GM12801 (cell line): ENCODE measurements at regions not wholly inside any gene's neighbourhood (a gene's known extent, or its start where the extent isn't known, plus 50 kb on each side); places are given as distances from the start of the nearest gene placed in this dataset.

Source experiments
- CTCF ChIP-seq: IDR thresholded peaks from one replicate; pipeline ENCODE4 v1.5.1; 2011; ENCODE audit warnings: control low read depth; ENCODE audit not compliant: insufficient read length; ENCODE audit errors: extremely low read depth

GRCh38 chr6:153591159-153591558 lies 447.9 kb upstream of the OPRM1 start:
- no peak for TF ChIP-seq CTCF

GRCh38 chr6:153590411-153590810 lies 448.6 kb upstream of the OPRM1 start:
- no peak for TF ChIP-seq CTCF

- TF ChIP-seq CTCF, result no peak
Observed at GRCh38 chr6:153588330-153588729, 450.7 kb upstream of the OPRM1 start.

GRCh38 chr6:153583685-153584084 lies 452.6 kb upstream of the RGS17 start:
- TF ChIP-seq CTCF, result no peak

GRCh38 chr6:153580776-153581175 lies 449.7 kb upstream of the RGS17 start:
- no peak for TF ChIP-seq CTCF

- no peak for TF ChIP-seq CTCF
Observed at GRCh38 chr6:153575528-153575927, 444.4 kb upstream of the RGS17 start.

- no peak for TF ChIP-seq CTCF
Observed at GRCh38 chr6:153574231-153574630, 443.1 kb upstream of the RGS17 start.

GRCh38 chr6:153572371-153572770 lies 441.3 kb upstream of the RGS17 start:
- no peak for TF ChIP-seq CTCF
